Stimulated activated naive CD4-positive, alpha-beta T cell (primary cell): ENCODE measurements at regions not wholly inside any gene's neighbourhood (a gene's known extent, or its start where the extent isn't known, plus 50 kb on each side); places are given as distances from the start of the nearest gene placed in this dataset.
A peak's percentile ranks its signal among the peaks of the same experiment; 100 is the strongest.

Experiments
- DNase-seq, 6 experiments: peaks; one replicate each; lab custom pipeline; 2025; lab: John Stamatoyannopoulos, UW

DNA sequence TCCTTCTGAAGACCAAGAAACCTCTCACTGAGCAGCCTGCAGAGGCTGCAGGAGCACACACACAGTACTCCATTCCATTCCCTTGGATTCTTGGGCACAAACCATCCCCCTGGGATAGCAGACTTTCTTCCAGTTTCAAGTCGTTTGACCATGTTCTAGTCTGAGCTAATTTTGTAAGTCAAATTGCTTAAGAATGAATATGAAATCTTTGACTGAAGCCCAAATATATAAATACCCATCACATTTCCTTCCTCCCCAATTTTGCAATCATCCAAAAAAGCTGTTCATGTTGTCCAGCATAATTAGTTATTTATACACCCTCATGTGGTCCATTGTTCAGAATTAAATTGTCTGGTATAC is 231.2 kb upstream of the TPRG1 start:
- DNase-seq = no peak

DNA sequence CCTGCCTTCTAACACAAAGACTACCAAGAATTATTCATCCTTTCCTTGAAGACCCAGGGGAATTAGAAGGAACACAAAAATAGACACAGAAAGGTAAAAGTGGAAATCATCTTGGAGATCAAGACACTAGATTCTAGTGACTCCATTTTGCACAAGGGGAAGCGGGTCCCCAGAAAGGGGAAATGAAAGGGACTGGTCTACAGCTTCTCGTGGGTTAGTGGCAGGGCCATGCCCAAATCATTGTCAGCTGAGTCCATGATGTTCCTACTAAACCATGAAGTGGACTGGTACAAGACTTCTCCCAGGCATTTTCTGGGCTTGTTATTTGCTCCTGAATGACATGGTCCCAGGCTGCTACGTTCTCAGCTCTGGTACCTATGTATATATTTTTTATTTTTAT is 230.7 kb upstream of the TPRG1 start:
- DNase-seq = no peak

DNA sequence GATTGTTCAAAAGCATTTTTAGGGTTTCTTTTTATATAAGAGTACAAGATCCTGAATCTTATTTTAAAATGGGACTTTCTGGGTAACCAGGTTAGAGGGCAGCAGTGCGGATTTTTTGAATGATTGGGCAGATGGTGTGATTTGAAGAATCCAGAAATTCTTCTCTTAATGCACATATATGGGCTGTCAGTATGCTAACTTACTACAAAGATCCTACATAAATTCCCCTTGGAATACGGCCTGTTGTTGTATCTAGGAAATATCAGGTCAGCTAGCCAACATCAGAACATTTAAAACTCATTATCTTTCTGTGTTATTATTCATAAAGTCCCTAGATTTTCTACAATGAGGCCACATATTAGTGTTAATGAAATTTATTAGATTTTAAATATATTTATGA is 229.6 kb upstream of the TPRG1 start:
- DNase-seq = no peak

DNA sequence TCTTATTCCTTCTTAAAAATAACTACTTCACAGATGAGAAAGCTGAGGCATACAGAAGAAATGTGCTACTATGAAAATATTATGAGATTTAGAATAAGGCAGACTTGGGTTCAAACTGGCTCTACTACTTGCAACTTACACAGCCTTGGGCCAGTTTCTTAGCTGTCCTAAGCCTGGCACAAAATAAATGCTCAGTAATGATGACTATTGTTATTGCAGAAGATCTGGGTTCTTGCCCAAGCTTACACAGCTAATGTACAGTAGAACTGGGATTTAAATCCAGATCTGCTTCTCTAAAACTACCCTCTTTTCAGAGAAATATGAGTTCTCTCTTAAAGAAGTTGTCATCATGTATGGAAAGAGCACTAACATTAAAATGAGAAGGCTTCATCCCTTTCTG is 228.2 kb upstream of the TPRG1 start:
- DNase-seq = no peak

DNA sequence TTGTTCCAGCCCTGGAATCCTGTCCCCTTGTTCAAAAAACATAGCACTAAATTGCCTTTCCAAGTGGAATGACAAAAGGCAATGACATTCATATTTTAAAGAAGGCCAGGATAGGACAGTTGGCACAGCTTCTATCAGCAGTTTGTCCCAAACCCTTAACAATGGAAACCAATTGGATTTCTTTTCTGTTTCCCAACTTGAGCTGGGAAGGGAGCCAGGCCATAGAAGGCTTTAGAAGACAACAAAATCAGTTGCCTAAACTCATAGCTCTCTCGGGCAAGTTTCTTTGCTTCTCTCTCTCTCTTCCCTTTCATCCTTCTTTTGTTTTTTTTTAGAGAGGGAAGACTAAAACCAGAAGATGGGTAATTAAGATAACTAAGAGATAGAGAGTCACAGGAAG is 227.7 kb upstream of the TPRG1 start:
- no peak for DNase-seq

DNA sequence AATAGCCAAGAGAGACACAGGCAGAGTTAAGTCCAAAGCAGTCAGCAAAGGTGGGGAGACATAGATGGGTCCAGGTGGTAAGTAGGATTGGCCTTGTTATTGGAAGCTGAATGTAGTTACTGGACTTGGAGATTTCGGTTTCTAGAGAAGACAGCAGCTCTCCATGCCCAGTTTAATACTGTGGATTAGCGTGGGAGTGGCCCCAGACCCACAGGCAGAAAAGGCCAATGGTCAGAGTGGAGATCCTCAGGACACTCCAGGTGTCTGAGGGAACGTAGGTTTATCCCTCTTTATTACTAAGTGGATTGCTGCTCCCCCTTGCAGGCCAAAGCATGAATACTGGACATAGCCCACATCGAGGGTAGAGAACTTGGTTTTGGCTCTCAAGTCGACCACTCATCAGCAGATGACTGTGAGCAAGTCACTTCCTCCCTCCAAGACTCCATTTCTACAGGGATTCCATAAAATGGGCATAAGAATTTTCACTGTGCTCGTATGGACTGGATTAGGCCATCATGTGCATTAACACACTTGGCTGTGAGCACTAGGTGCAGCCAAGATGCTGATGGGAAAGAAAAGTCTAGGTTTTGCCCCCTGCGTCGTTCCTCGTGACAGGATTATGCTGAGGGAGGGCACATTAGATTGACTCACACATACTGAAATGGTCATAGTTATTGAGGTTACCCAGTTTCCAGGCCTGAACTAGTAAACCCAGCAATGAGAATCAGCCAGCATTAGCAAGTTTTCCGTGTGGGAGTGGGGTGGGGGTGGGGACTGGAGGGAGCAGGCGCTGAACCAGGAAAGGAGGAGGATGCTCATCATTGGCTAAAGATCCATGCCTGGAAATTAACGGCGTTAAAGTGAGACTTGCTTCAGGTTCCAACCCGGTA is 225.2 kb upstream of the TPRG1 start:
- DNase-seq = no peak

DNA sequence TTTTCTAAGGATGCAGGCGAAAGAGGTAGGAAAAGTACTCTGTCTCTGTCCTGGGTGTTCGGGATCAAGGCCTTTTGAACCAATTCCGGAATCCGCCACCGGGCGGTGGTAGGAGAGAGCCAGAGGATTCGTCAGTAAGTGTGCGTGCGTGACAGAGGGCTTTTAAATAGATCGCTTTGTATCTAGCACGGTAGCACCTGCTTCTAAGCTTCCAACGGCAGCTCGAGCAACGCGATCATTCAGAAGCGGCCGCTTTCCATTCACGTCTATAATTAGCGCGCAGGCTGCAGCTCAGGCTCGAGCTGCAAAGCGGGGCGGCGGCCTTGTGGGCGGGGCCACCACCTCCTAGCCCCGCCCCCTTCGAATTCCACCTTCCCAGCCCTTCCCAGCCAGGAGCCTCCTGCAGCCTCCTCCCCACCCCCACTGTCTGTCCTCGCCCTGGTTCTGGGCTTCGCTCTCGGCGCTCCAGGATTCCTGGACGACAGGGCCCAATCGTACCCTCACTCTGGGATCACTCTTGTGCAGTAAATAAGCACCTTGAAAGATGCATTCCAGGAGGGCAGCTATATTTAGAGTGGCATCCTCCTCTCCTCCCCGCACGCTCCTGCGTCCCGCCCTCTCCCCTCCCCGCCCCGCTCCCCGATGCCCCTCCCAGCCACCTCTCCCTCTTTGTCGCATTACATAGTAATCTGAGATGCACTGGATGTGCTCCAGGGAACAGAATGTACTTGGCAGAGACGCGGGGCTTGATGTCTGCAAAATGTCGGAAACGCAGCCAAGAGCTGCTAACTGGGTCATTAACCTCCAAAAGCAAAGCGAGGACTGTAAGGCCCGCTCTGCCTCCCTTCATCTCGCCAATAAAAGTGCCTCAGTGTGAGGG is 224.1 kb upstream of the TPRG1 start:
- DNase-seq = no peak

DNA sequence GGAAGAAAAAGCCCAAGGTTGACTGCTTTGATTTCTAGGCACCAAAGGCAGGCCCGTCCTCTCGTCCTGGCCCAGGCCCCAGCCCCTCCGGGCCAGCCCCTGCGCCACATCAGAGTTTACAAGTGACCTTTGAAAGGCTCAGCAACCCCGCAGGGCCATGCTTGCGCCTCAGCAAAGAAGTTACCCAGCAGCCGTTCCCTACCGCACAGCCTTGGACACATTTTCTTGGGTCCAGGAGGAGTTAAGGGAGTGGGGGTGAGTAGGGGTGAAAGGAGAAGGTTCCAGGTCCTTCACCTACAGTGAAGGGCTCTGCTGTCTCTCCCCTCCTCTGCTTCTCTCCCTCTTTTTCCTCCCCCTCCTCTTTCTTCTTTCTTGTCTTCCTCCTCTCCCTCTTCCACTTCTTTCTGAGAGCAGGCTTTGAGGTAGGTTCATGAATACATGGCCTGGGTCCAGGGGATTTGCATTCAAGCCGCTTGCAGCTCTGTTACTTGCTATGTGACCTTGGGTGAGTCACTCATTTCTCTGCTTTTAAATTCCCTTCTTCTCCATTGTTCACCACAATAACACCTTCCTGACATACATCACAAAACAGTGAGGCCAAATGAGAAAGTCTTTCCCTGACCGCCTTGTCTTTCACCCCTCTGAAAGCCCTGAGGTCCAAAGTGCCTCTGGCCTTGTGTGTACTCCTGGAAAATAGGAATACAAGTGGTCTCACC is 223.3 kb upstream of the TPRG1 start:
- DNase-seq = no peak

DNA sequence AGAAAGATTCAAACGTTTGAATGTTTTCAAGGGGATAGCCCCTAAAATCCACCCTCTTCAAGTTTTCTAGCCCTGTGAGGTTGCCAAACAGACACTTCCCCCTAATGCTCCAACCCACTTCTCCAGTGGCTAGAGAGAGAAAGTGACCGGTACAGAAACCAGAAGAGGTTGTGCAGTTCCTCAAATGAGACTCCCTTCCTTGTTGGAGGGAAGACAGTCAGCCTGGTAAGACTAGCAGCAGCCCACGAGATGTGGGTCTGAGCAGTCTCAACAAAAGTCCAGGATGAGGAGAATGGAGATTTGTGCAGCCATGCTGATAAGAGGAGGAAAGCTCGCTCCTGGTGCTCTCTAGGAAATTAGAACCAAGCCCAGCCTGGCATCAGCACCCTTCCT is 222.8 kb upstream of the TPRG1 start:
- no peak for DNase-seq

DNA sequence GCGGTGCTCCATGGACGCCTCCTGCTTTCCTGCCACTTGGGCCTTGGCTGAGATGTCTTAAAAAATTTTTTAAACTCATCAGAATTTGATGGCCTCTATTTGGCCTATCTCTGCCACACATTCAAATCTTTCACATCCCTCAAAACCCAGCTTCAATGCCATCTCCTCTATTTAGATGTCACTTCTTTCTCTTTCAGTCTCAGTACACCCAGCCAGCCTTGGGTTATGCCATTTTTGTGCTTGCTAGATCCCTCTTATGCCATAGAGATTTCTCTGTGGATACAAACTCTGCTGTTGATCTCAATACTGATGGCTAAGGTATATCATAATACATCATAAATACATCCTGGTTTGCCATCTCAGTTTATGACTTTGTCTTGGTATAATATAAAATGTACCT is 222.3 kb upstream of the TPRG1 start:
- no peak for DNase-seq

DNA sequence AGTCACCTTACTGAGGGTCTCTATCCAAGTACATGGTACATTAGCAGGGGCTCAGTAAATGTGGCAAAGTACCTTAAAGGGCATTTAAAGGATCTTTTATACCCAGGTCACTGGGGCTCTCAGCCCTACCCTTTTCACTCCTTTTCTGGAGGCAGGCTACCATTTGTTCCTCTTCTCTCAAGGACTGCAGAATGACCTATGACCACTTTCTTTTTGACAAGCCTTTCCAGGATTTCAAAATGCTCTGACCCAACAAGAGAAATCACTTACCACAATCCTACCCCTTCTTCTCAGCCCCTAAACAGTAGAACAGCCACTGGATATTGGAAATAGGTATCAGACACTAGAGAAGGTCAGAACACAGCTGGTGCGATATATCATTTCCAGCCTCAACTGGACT is 221.8 kb upstream of the TPRG1 start:
- DNase-seq = no peak

DNA sequence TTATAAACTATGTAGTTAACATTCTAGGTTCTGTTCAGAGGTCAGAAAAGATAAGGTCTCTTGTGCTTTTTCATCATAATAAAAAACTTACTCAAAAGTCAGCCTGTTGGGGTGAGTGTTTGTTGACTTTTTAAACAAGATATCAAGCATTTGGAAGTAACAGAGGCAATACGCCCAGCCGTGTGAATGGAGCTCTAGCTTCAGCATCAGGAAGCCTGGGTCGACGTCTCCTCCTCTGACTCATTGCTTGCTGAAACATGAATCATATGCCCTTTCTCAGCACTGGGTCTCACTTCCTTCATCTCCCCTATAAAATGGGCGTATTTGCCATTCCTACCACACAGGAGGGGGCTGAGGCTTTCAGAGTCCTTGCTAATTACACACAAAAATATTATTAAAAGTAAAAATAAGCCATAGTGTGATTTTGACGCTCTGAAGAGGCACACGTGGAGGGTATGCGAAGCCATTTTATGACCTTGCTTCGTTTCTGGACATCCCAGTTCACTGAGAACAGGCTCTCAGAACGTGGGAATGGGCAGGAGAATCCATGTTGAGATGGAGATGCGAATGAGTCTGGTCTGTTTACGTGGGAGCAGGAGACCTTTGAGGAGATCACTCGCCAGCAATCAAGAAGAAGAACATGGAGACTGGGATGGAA is 220.8 kb upstream of the TPRG1 start:
- DNase-seq = no peak

DNA sequence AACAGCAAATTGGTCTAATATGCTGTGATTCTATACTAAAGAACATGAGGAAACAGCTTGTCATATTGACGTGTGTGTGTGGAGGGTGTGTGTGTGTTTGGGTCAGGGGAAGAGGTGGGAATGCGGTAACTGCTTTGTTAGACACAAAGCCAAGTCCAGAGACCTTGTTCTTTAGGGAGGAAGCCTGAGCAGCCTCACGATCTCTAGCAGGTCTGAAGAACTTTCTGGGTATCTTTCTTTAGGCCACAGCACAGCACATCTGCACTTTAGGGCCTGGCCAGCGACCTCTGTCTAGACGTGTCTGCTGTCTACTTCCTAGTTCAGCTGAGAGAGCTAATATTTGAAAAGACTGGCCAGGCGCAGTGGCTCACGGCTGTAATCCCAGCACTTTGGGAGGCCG is 220.0 kb upstream of the TPRG1 start:
- DNase-seq = no peak

DNA sequence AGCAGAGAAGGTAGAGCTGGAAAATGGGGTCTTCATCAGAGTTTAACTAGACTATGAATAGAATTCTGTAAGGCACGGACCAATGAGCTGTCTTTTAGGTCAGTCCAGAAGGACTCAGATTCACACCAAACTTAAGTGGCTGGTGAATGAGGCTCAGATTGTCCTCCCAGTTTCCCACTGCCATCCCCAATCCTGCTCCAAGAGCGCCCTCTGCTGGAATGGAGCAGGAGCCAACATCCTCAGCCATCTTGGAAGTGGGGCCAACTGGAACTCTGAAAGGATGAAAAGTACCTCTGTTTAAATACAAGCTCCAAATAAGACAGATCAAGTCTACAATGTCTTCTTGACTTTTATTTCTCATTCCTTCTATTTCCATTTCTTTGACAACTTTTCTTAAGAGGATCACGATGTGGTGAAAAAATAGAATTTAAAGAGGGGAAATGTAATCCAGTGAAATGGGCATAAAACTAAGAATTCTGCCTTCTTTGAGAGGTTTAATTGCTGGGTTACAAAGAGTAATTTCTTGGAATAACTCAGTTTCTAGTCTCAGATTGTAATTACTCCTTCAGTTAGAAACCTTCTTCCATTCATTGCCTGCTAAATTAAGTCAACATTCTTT is 217.1 kb upstream of the TPRG1 start:
- DNase-seq = peak; percentile 20 to 69 (median 55)

DNA sequence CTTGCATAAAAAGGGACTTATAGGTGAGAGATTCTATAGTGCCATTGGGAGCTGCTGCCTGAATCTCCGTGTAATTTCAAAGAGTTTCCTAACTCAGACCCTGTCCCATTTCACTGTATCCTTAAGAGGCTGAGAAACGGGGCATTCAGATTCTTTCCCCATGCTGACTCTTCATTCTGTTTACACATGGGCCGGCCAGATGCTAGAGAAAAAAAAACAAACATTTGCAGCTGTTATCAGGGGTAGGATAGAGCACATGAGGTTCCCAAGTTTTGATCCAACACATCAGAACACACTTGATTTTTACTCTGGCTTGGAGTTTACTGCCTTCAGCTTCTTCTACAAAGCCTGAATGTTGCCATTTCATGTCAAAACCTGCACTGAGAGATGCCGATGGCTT is 215.9 kb upstream of the TPRG1 start:
- DNase-seq = no peak

DNA sequence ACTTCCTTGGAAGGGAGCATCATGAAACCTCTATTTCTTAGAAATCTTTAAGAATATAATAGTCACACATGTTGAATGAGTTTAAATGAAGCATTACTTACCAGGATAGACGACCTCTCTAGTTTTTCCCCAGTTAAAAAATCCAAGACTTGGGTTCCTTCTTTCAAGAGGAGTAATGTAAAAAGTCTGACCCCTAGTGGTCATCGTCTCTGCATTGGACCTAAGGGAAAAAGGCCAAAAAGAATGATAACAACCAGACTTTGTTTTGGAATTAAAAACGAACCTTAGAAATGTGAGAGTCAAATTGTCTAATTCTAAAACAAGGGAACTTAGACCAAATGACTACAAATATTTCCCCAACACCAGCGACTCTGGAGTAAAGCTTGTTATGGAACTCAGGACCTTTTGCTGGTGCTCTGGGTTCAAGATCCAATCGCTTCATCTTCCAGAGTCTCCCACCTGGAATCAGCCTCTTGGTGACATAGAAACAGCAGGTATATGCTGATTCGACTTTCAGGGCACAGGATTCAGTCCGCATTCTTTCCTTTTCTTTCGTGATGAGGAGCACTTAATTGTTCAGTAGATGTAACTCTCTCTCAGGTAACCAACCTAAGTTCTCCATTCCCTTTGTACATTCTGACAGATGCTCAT is 214.8 kb upstream of the TPRG1 start:
- peak in 2 of 6 experiments; percentile 25 to 35 for DNase-seq

DNA sequence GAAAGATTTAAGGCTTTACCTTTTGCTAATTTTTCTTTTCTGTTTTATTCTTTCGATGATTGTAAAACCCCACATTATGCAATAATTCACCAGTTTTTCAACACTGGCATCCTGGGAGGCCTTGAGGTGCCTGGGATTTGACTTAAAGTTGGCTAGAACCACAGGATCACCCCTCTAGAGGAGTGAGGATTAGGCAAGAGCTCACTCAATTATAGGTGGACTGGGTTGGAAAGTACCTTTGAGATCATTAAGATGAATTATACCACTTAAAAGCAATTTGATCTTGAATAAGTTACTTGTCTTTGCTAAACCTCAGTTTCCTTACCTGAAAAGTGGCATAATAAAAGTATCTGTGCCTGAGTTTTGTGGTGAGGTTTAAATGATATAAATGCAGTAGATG is 212.8 kb upstream of the TPRG1 start:
- DNase-seq = no peak

DNA sequence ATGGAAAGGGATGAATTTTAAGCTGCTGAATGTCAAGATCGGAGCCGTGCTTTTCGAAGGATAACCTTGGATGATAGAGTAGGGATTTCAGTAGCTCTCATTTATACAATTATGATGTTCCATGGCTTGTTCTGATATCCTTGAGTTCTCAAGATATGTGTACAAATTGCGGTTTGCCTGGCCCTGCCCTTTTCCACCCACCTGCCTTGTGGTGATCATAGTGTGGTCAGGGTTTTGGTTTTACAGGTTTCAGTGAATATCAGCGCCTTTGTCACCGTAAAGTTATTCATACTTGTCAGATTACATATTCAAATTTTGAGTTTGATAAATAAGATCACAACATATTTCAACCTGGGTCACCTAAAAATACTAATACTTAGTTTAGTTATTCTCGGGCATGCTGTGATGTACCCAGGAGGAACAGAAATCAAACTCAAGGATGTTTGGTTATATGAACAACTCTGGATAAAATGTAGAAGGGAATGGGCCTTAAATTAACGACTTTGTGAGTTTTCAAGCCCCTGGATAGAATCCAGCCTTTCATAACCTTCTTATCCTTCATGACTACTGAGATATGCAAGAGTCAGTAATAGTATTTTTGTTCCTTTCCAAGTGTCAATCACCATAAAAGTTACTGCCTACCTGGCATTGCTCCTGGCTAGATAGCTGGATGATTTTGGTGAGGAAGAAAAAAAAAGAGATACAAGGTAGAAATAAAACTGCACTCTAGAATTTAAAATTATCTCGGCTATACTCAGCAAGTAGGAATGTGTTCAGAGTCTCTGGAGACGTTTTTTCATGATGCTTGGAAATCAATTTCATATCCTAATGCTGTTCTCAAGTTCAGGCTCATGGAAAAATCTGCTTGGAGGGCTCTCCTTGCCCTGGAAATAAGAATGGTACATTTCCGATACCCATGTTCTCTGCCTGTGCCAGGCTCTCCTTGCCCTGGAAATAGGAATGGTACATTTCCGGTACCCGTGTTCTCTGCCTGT is 209.2 kb upstream of the TPRG1 start:
- DNase-seq = no peak

DNA sequence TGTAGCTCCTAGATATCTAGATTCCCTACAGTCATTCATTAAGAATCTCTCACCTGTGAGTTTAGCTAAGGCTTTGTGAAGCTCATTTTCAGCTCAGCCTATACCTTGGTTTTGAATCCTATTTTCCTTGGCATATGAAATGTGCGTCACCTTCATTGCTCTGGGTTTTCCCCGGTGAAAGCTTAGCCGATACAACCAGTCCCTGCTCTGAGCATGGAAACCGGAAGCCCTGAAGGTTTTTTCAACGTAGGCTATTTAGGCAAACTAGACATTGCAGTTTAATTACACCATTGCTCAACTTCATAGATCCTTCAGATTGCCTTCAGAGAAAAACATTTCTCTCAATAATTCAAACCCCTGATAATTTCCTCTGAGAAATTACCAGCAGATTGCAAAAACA is 206.8 kb upstream of the TPRG1 start:
- DNase-seq = no peak

DNA sequence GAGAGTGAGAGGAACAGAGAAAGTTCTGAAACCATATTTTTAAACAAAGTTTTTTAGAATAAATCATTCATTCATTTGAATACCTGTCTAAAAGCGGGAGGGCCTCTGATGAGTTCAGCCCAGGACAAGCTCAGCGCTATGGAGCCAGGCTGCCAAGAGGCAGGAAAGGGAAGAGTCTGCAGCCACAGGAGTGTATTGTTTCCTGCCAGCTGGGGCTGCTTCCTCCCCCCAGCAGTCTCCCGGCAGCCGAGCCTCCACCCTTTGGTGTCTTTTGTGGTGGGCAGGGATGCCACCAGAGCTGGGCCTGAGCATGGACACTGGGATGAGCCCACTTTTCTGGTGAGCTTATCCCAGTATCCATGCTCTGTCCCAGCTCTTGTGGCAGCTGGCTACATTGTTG is 199.5 kb upstream of the TPRG1 start:
- no peak for DNase-seq
